GM23248 (cell line): ENCODE measurements at regions not wholly inside any gene's neighbourhood (a gene's known extent, or its start where the extent isn't known, plus 50 kb on each side); places are given as distances from the start of the nearest gene placed in this dataset.

ENCODE experiments used
- EZH2 ChIP-seq: fragments of 200-600 bp; sonication (generic); IDR thresholded peaks from 2 replicates; pipeline ENCODE4 v1.6.1; 2018; ENCODE audit warnings: antibody characterized with exemption, mild to moderate bottlenecking; ENCODE audit not compliant: insufficient read depth, poor library complexity, severe bottlenecking
- EZH2phosphoT487 ChIP-seq: fragments of 200-600 bp; sonication (generic); IDR thresholded peaks from 2 replicates; pipeline ENCODE4 v1.6.1; 2018; ENCODE audit warnings: antibody characterized with exemption, moderate library complexity, mild to moderate bottlenecking, low read depth; ENCODE audit not compliant: insufficient read depth

DNA sequence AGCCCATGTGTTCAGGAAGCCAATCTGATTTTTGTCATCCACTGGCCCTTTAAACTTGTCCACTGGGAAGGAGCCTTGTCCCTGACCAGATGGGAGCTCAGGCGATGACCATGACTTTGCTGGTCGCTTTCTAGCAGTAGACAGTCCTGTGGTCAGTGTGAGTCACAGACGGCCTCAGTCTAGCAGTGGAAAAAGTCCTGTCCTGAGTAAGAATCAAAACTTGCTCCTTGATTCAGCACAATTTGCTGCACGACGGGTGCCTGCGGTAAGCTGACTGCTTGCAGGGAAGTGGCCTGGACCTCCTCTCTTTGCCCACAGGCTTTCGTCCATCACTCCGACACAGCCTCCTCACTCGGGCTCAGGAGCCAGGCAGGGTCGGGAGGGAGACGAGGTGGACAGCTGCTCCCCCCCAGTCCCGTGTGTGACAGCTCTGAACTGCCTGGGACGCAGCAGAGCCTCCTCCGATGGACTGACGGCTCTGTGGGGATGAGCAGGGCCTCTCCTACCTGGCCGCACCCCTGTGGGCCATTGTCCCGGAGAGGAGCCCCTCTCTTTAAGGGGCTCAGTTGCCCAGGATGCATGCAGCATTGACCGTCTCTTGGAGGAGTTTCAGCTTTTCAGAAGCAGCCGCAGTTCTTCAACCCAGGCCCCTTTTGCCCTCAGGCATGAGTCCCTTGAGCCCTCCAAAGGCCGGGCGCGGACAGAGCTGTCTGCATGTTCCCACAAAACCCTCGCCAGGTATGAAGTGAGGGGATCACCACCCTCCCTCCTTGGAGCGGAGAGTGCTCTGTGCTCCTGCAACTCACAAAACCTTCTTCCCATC lies 209.2 kb downstream of the ANKRD60 start:
- TF ChIP-seq EZH2 = no peak
- no peak for TF ChIP-seq EZH2phosphoT487
